ENCODE measurements at regions not wholly inside any gene's neighbourhood (a gene's known extent, or its start where the extent isn't known, plus 50 kb on each side); places are given as distances from the start of the nearest gene placed in this dataset.

DNA sequence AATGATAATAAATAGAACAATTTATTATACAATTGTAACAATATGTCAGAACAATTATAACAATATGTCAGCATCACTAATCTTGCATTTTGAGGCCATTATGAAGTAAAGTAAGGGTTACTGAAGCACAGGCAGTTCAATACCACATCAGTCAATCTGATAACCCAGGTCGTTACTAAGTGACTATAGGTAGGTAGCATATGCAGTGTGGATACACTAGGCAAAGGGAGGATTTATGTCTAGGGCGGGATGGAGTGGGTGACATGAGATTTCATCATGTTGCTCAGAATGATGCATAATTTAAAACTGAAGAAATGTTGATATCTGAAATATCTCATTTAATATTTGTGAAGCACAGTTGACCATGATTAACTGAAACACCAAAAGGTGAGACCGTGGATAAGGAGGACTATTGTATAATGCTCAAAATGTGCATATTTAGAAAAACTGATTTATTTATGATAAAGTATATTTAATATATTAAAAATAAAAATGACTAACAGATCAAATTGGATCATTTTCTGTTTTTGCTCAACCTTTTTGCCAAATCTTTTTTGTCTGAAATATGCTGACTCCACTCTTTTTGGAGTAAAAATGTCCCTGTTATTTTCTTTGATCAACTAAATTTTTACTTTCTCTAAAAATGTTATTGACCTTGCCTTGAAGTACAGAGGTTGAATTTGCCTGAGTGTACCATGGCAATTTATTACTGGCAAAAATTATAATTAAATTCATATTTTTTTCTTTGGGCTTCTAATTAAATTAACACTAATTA lies 1189.4 kb upstream of the USP15 start:
- DNase-seq (ENCODE audit: low spot score in 2 of 2): no peak
- no peak overlapping the region for H3K4me3 ChIP-seq (ENCODE audit: low read depth, poor library complexity, severe bottlenecking)
- no peak for TF ChIP-seq POLR2A (IDR thresholded peaks at IDR 0.05)
- TF ChIP-seq CTCF (IDR thresholded peaks at IDR 0.05): no peak
- intact Hi-C loops (cut with DNase I; ENCODE audit: low total_unique reads): no loop called here
- WGBS, 2 donors: 72 to 76% methylated on average over 3 of the region's 3 CpGs

- intact Hi-C loops (cut with DNase I; ENCODE audit: low total_unique reads): no loop called here
- no peak for TF ChIP-seq POLR2A (IDR thresholded peaks at IDR 0.05)
- no peak for TF ChIP-seq CTCF (IDR thresholded peaks at IDR 0.05)
Observed at GRCh38 chr12:61072717-61073116, 1187.5 kb upstream of the USP15 start.

GRCh38 chr12:61095111-61095510 lies 1165.1 kb upstream of the USP15 start:
- no peak for DNase-seq (ENCODE audit: low spot score in 2 of 2)
- no peak overlapping the region for H3K4me3 ChIP-seq (ENCODE audit: low read depth, poor library complexity, severe bottlenecking)
- TF ChIP-seq CTCF (IDR thresholded peaks at IDR 0.05) (no peak), POLR2A (IDR thresholded peaks at IDR 0.05) (no peak)
- 27 to 36% methylated on average over 2 of the region's 2 CpGs for WGBS, 2 donors
- intact Hi-C loops (cut with DNase I; ENCODE audit: low total_unique reads): no loop called here

More at GRCh38 chr12:61072717-61073116, 1187.5 kb upstream of the USP15 start:
- no peak overlapping the region for H3K4me3 ChIP-seq (ENCODE audit: low read depth, poor library complexity, severe bottlenecking)
- DNase-seq (ENCODE audit: low spot score in 2 of 2): no peak

- WGBS, 2 donors: 64 to 71% methylated on average over 7 of the region's 7 CpGs
- TF ChIP-seq CTCF (IDR thresholded peaks at IDR 0.05) (no peak), POLR2A (IDR thresholded peaks at IDR 0.05) (no peak)
- no peak overlapping the region for H3K4me3 ChIP-seq (ENCODE audit: low read depth, poor library complexity, severe bottlenecking)
- intact Hi-C loops (cut with DNase I; ENCODE audit: low total_unique reads): no loop called here
- DNase-seq (ENCODE audit: low spot score in 2 of 2): no peak
Observed at GRCh38 chr12:61098031-61098580, 1162.1 kb upstream of the USP15 start.

DNA sequence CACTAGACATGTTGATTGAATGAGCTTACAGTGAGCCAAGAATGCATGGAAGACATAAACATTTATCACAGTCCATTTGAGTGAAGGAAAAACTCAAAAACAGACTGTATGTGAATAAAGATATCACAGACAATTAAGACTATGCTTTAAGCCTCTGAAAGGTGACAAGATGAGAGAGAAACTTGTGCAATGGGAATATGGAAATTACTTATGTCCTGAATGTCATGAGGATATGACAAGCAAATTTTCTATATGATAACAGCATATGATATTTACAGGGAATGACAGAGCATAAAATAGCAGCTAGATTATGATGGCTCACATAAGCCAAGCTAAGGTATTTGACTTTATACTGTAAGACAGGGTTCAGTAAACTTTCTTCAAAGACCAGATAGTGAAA lies 1153.1 kb upstream of the USP15 start:
- DNase-seq (ENCODE audit: low spot score in 2 of 2): no peak
- intact Hi-C loops (cut with DNase I; ENCODE audit: low total_unique reads): no loop called here
- no peak overlapping the region for H3K4me3 ChIP-seq (ENCODE audit: low read depth, poor library complexity, severe bottlenecking)
- TF ChIP-seq POLR2A (IDR thresholded peaks at IDR 0.05): no peak
- no peak for TF ChIP-seq CTCF (IDR thresholded peaks at IDR 0.05)

- no peak for TF ChIP-seq POLR2A (IDR thresholded peaks at IDR 0.05)
- no peak for TF ChIP-seq CTCF (IDR thresholded peaks at IDR 0.05)
- DNase-seq (ENCODE audit: low spot score in 2 of 2): no peak
- intact Hi-C loops (cut with DNase I; ENCODE audit: low total_unique reads): no loop called here
- no peak overlapping the region for H3K4me3 ChIP-seq (ENCODE audit: low read depth, poor library complexity, severe bottlenecking)
- WGBS, 2 donors: 74 to 76% methylated on average over 1 of the region's 1 CpG
Observed at GRCh38 chr12:61111218-61111617, 1149.0 kb upstream of the USP15 start.
